ENCODE measurements at regions not wholly inside any gene's neighbourhood (a gene's known extent, or its start where the extent isn't known, plus 50 kb on each side); places are given as distances from the start of the nearest gene placed in this dataset.

GRCh38 chr1:4353090-4353856 lies 301.1 kb upstream of the AJAP1 start:
- no peak for DNase-seq (ENCODE audit: extremely low read depth in 1 of 11, low read depth in 9 of 11, low spot score in 4 of 11)

GRCh38 chr1:4355839-4356238 lies 298.6 kb upstream of the AJAP1 start:
- no peak for DNase-seq (ENCODE audit: extremely low read depth in 1 of 11, low read depth in 9 of 11, low spot score in 4 of 11)

GRCh38 chr1:4362314-4363044 lies 291.9 kb upstream of the AJAP1 start:
- no peak for DNase-seq (ENCODE audit: extremely low read depth in 1 of 11, low read depth in 9 of 11, low spot score in 4 of 11)

- no peak for DNase-seq (ENCODE audit: extremely low read depth in 1 of 11, low read depth in 9 of 11, low spot score in 4 of 11)
These were observed 288.3 kb upstream of the AJAP1 start for GRCh38 chr1:4366091-4366490.

- DNase-seq (ENCODE audit: extremely low read depth in 1 of 11, low read depth in 9 of 11, low spot score in 4 of 11) = no peak
These were observed 287.1 kb upstream of the AJAP1 start for GRCh38 chr1:4367230-4367777.

- no peak for DNase-seq (ENCODE audit: extremely low read depth in 1 of 11, low read depth in 9 of 11, low spot score in 4 of 11)
These were observed 285.1 kb upstream of the AJAP1 start for GRCh38 chr1:4369335-4369734.

GRCh38 chr1:4371849-4372248 lies 282.6 kb upstream of the AJAP1 start:
- no peak for DNase-seq (ENCODE audit: extremely low read depth in 1 of 11, low read depth in 9 of 11, low spot score in 4 of 11)

- DNase-seq (ENCODE audit: extremely low read depth in 1 of 11, low read depth in 9 of 11, low spot score in 4 of 11) = no peak
These were observed 278.6 kb upstream of the AJAP1 start for GRCh38 chr1:4375812-4376211.

- DNase-seq (ENCODE audit: extremely low read depth in 1 of 11, low read depth in 9 of 11, low spot score in 4 of 11) = no peak
These were observed 274.8 kb upstream of the AJAP1 start for GRCh38 chr1:4379451-4380175.

GRCh38 chr1:4380564-4381168 lies 273.7 kb upstream of the AJAP1 start:
- no peak for DNase-seq (ENCODE audit: extremely low read depth in 1 of 11, low read depth in 9 of 11, low spot score in 4 of 11)

GRCh38 chr1:4393191-4393590 lies 261.2 kb upstream of the AJAP1 start:
- no peak for DNase-seq (ENCODE audit: extremely low read depth in 1 of 11, low read depth in 9 of 11, low spot score in 4 of 11)

GRCh38 chr1:4394366-4394765 lies 260.0 kb upstream of the AJAP1 start:
- DNase-seq (ENCODE audit: extremely low read depth in 1 of 11, low read depth in 9 of 11, low spot score in 4 of 11) = no peak

- DNase-seq (ENCODE audit: extremely low read depth in 1 of 11, low read depth in 9 of 11, low spot score in 4 of 11) = no peak
These were observed 259.3 kb upstream of the AJAP1 start for GRCh38 chr1:4395158-4395557.

GRCh38 chr1:4395676-4396075 lies 258.7 kb upstream of the AJAP1 start:
- no peak for DNase-seq (ENCODE audit: extremely low read depth in 1 of 11, low read depth in 9 of 11, low spot score in 4 of 11)

GRCh38 chr1:4396551-4396950 lies 257.9 kb upstream of the AJAP1 start:
- no peak for DNase-seq (ENCODE audit: extremely low read depth in 1 of 11, low read depth in 9 of 11, low spot score in 4 of 11)

- DNase-seq (ENCODE audit: extremely low read depth in 1 of 11, low read depth in 9 of 11, low spot score in 4 of 11) = no peak
These were observed 257.2 kb upstream of the AJAP1 start for GRCh38 chr1:4397196-4397595.

- DNase-seq (ENCODE audit: extremely low read depth in 1 of 11, low read depth in 9 of 11, low spot score in 4 of 11) = no peak
These were observed 252.4 kb upstream of the AJAP1 start for GRCh38 chr1:4402032-4402431.

- no peak for DNase-seq (ENCODE audit: extremely low read depth in 1 of 11, low read depth in 9 of 11, low spot score in 4 of 11)
These were observed 249.4 kb upstream of the AJAP1 start for GRCh38 chr1:4404854-4405590.

GRCh38 chr1:4407851-4408250 lies 246.6 kb upstream of the AJAP1 start:
- DNase-seq (ENCODE audit: extremely low read depth in 1 of 11, low read depth in 9 of 11, low spot score in 4 of 11) = no peak
